Esophagus squamous epithelium (tissue), 5 donors: ENCODE measurements at regions not wholly inside any gene's neighbourhood (a gene's known extent, or its start where the extent isn't known, plus 50 kb on each side); places are given as distances from the start of the nearest gene placed in this dataset.

ENCODE experiments used
- DNase-seq: peaks from one replicate; lab custom pipeline; 2025; lab: John Stamatoyannopoulos, UW
- H3K27ac ChIP-seq, 4 donors: fragments of 200-600 bp; sonication (generic); one replicate each; pipeline ENCODE4 v1.5.1; 2016 to 2019; ENCODE audit warnings: mild to moderate bottlenecking in 1 of 4
- H3K27me3 ChIP-seq, 4 donors: fragments of 200-600 bp; sonication (generic); 1 replicate in 3 of 4; 2 replicates in 1 of 4; pipeline versions ENCODE4 v1.5.1 to v1.6.0; 2017 to 2021; ENCODE audit warnings: antibody characterized with exemption in 1 of 4
- H3K36me3 ChIP-seq, 3 donors: fragments of 200-600 bp; sonication (generic); one replicate each; pipeline ENCODE4 v1.5.1; 2016 to 2019
- H3K4me1 ChIP-seq, 3 donors: fragments of 200-600 bp; sonication (generic); one replicate each; pipeline ENCODE4 v1.5.1; 2017 to 2019
- H3K4me3 ChIP-seq, 4 donors: fragments of 200-600 bp; sonication (generic); 1 replicate in 3 of 4; 2 replicates in 1 of 4; pipeline ENCODE4 v1.5.1; 2016 to 2019; ENCODE audit warnings: mild to moderate bottlenecking in 2 of 4, moderate library complexity in 1 of 4
- H3K9me3 ChIP-seq, 3 donors: fragments of 200-600 bp; sonication (generic); one replicate each; pipeline ENCODE4 v1.5.1; 2016 to 2019
- POLR2A ChIP-seq, 4 donors: fragments of 450-650 bp; IDR thresholded peaks; one replicate each; pipeline ENCODE4 v1.6.1; 2017; ENCODE audit warnings: antibody characterized with exemption in 4 of 4, mild to moderate bottlenecking in 4 of 4, moderate library complexity in 3 of 4
- WGBS, 2 donors: methylation state at CpG; one replicate each; pipeline ENCODE4 v1.1.5; 2018; 5-methylcytosine and 5-hydroxymethylcytosine counted together
- intact Hi-C: fragments of 100-400 bp; cut with DNase I; formaldehyde crosslinking; loops from one replicate; pipeline ENCODE4 v1.15.0; 2022
- TF ChIP-seq, protein P1 (sequence below), 6 experiments: fragments of 450-650 bp in 4 of 6; fragments of 200-600 bp in 2 of 6; sonication (generic) in 2 of 6; IDR thresholded peaks; one replicate each; pipeline ENCODE4 v1.5.1; 2016 to 2019; ENCODE audit warnings: antibody characterized with exemption in 6 of 6, mild to moderate bottlenecking in 4 of 6, moderate library complexity in 4 of 6
- donor health status: DM: yes; HTN: yes; CAD: no.

DNA sequence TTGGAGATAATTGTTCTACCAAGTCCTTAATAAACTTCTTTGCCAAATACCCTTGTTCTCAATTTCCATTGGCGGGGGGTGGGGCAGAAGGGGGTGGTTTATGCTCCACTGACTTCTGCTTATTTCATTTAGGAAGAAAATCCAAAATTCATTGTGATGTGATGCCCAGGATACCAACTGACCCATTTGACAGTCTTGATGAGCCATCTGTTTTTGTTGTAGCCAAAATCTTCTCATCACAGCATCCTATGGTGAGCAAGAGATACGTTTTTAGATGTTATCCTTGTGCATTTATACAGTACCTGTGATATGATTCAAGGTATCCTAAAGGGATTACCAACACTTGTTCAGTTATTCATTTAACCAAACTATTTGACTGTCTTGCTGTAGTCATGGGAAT is 108.5 kb upstream of the BMP5 start:
- no peak for DNase-seq
- Histone ChIP-seq H3K36me3 (no peaks in the 10 kb centered on the region), H3K4me3 (no peak overlapping the region), H3K9me3 (no peaks in the 10 kb centered on the region), H3K4me1 (no peaks in the 10 kb centered on the region), H3K27ac (no peak overlapping the region), H3K27me3 (no peaks in the 10 kb centered on the region)
- intact Hi-C loops: loop anchor here (2.0 kb wide), 1 partner anchor 309 kb away; no protein-coding TSS in a partner anchor
- no peak for TF ChIP-seq POLR2A (IDR thresholded peaks at IDR 0.05)
- TF ChIP-seq, protein P1, sequence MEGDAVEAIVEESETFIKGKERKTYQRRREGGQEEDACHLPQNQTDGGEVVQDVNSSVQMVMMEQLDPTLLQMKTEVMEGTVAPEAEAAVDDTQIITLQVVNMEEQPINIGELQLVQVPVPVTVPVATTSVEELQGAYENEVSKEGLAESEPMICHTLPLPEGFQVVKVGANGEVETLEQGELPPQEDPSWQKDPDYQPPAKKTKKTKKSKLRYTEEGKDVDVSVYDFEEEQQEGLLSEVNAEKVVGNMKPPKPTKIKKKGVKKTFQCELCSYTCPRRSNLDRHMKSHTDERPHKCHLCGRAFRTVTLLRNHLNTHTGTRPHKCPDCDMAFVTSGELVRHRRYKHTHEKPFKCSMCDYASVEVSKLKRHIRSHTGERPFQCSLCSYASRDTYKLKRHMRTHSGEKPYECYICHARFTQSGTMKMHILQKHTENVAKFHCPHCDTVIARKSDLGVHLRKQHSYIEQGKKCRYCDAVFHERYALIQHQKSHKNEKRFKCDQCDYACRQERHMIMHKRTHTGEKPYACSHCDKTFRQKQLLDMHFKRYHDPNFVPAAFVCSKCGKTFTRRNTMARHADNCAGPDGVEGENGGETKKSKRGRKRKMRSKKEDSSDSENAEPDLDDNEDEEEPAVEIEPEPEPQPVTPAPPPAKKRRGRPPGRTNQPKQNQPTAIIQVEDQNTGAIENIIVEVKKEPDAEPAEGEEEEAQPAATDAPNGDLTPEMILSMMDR (IDR thresholded peaks at IDR 0.05): no peak
- WGBS, 2 donors: 75 to 80% methylated on average over 2 of the region's 2 CpGs

DNA sequence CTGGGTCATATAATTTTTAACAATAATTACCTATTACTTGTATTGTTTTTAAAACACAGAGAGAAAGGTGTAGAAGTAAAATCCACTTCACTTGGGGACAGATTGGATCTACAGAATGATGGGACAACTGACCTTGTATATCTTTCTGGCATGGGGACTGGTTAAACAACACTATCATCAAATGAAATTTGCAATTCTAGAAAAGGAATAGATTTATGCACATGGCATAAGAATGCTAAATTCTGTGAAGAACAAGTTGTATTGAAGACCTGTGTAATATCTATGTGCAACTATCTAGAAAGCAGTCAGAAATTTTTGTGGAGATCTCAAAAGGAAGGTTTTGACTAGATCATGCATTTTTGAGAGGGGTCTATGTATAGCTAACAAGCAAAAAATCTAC is 106.3 kb upstream of the BMP5 start:
- no peak overlapping the region for H3K27ac ChIP-seq
- no peaks in the 10 kb centered on the region for H3K36me3 ChIP-seq
- intact Hi-C loops: loop anchor here (2.0 kb wide), 1 partner anchor 311 kb away; no protein-coding TSS in a partner anchor
- no peak for TF ChIP-seq POLR2A (IDR thresholded peaks at IDR 0.05)
- TF ChIP-seq, protein P1 (IDR thresholded peaks at IDR 0.05): no peak
- H3K27me3 ChIP-seq: no peaks in the 10 kb centered on the region
- H3K4me1 ChIP-seq: no peaks in the 10 kb centered on the region
- no peaks in the 10 kb centered on the region for H3K9me3 ChIP-seq
- H3K4me3 ChIP-seq: no peak overlapping the region
- DNase-seq: no peak

DNA sequence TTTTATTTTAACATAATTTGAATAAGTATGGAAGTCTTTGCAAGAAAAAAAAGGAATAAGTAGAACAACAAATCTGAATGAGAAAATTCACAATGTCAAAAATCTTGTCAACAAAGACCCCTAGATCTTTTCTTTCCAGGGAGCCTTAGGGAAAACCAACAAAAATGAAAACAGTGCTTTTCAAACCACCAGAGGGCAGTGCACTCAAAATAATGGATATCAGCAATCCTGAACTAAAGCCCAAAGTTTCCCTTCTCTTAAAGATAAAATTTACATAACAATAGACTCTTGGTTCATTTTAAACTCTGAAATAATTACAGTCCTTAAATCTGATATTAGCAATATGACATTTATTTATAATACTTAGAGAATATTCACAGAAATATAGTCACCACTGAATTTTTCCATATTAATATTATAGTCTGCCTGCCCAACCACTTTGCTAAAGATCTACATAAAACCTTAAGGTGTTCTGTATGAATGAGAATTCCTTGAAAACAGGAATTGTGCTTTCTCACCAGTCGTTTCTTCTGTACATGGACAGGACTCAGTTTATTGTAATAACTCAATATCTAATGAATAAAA is 105.3 kb upstream of the BMP5 start:
- H3K9me3 ChIP-seq: no peaks in the 10 kb centered on the region
- 4 to 11% methylated on average over 1 of the region's 1 CpG for WGBS, 2 donors
- H3K4me1 ChIP-seq: no peaks in the 10 kb centered on the region
- TF ChIP-seq POLR2A (IDR thresholded peaks at IDR 0.05): no peak
- TF ChIP-seq, protein P1 (IDR thresholded peaks at IDR 0.05): peak; percentile 32 to 82 (median 62)
- no peaks in the 10 kb centered on the region for H3K36me3 ChIP-seq
- no peak overlapping the region for H3K4me3 ChIP-seq
- no peak overlapping the region for H3K27ac ChIP-seq
- intact Hi-C loops: no loop called here
- H3K27me3 ChIP-seq: no peaks in the 10 kb centered on the region
- no peak for DNase-seq

DNA sequence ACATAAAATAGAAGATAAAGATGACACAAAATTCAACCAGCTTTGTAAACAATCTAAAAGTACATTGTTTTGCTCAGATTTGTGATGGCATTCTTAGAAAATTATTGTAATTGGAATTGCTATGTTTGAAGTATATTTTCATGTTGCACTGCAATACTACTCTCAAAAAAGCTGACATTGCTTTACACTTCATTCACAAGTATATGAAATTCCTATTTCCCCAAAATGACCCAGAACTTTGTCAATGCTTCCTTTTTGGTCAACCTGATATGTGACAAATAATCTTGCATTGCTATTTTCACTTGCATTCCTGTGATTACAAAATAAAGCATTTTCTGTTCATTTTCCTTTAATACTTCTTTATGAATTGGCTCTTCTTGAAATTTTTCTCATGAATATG is 104.1 kb upstream of the BMP5 start:
- Histone ChIP-seq H3K27ac (no peak overlapping the region), H3K9me3 (no peaks in the 10 kb centered on the region), H3K36me3 (no peaks in the 10 kb centered on the region), H3K4me1 (no peaks in the 10 kb centered on the region), H3K27me3 (no peaks in the 10 kb centered on the region), H3K4me3 (no peak overlapping the region)
- intact Hi-C loops: no loop called here
- TF ChIP-seq, protein P1 (IDR thresholded peaks at IDR 0.05): no peak
- no peak for TF ChIP-seq POLR2A (IDR thresholded peaks at IDR 0.05)
- no peak for DNase-seq

DNA sequence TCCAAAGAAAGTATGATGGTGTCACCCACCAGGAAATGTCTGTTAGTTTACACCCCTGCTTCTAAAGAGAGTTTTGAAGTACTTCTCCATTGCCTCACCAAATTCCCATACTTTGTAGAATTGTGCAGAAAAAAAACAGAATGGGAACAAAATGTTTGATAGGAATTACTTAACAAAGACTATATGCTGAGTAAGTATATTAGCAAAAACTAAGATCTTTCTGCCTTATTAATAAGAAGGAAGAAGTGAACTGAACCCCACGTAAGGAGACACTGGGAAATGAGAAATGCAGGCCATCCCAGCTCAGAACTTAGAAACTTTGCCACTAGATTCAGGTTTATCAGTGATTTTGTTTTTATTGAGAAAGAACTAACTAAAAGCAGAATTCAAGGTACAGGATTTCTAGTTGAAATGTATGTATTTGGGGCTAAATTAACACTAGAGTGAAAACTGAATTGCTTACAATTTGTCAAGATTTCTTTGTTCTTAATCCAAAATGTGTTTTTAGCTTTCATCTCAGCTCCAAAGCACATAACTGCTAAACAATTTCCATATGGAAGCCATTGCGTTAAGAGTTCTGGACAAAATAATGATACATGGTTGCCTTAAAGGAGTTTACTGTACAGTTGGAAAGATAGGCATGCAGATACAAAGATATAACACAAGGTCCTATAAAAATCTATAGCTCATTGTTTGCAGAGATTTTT is 102.7 kb upstream of the BMP5 start:
- H3K36me3 ChIP-seq: no peaks in the 10 kb centered on the region
- H3K27me3 ChIP-seq: no peaks in the 10 kb centered on the region
- H3K4me3 ChIP-seq: no peak overlapping the region
- TF ChIP-seq, protein P1 (IDR thresholded peaks at IDR 0.05): no peak
- TF ChIP-seq POLR2A (IDR thresholded peaks at IDR 0.05): no peak
- no peaks in the 10 kb centered on the region for H3K4me1 ChIP-seq
- DNase-seq: no peak
- intact Hi-C loops: no loop called here
- H3K27ac ChIP-seq: no peak overlapping the region
- 77 to 91% methylated on average over 1 to 2 of the region's 2 CpGs for WGBS, 2 donors
- H3K9me3 ChIP-seq: no peaks in the 10 kb centered on the region
